Ascending aorta (tissue), 2 donors: ENCODE measurements at regions not wholly inside any gene's neighbourhood (a gene's known extent, or its start where the extent isn't known, plus 50 kb on each side); places are given as distances from the start of the nearest gene placed in this dataset.
"Not testable (repeated sequence)": the region's sequence is repeated elsewhere in the genome, so short reads cannot be mapped to it uniquely, and the experiment has no call there.

Experiments
- DNase-seq, 2 donors: peaks; one replicate each; pipeline ENCODE4 v3.0.0-alpha.2; 2019; ENCODE audit warnings: low spot score in 2 of 2
- H3K27ac ChIP-seq, 2 donors: fragments of 200-600 bp; sonication (generic); one replicate each; pipeline ENCODE4 v1.5.1; 2016 to 2017; ENCODE audit warnings: mild to moderate bottlenecking in 1 of 2
- H3K27me3 ChIP-seq: fragments of 200-600 bp; sonication (generic); one replicate; pipeline ENCODE4 v1.5.1; 2017
- H3K36me3 ChIP-seq, 2 donors: fragments of 200-600 bp; sonication (generic); one replicate each; pipeline ENCODE4 v1.5.1; 2016
- H3K4me1 ChIP-seq, 2 donors: fragments of 200-600 bp; sonication (generic); one replicate each; pipeline ENCODE4 v1.5.1; 2016 to 2017; ENCODE audit warnings: mild to moderate bottlenecking in 1 of 2
- H3K4me3 ChIP-seq, 2 donors: fragments of 200-600 bp; sonication (generic); one replicate each; pipeline ENCODE4 v1.5.1; 2016 to 2017; ENCODE audit warnings: mild to moderate bottlenecking in 1 of 2
- H3K9me3 ChIP-seq, 2 donors: fragments of 200-600 bp; sonication (generic); one replicate each; pipeline ENCODE4 v1.5.1; 2016
- intact Hi-C: fragments of 100-400 bp; cut with DNase I; formaldehyde crosslinking; loops from one replicate; pipeline ENCODE4 v1.15.1; 2023
- TF ChIP-seq, protein P1 (sequence below), 3 experiments: fragments of 200-600 bp in 2 of 3; fragments of 450-650 bp in 1 of 3; sonication (generic) in 2 of 3; IDR thresholded peaks; one replicate each; pipeline ENCODE4 v1.5.1; 2016 to 2019; ENCODE audit warnings: antibody characterized with exemption in 3 of 3, mild to moderate bottlenecking in 1 of 3, moderate library complexity in 1 of 3

DNA sequence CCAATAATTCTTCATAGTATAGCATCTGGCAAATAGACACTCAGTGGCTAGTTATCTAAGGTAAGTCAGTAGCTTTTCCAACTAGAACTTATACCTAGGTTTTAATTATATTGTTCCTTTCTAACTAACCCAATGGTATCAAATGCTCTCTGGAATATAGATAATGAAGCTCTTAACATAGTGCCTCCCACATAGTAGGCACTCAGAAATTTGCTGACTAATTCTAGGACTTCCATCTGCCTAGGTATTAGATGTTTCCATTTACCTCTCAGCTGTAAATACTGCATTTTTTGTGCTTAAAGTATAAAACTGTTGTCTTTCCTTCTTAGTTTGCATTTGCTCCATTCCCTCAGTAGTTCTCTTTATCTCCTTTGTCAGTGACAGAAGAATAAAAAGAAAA lies 214.3 kb upstream of the SPRY1 start:
- Histone ChIP-seq H3K4me3 (no peak overlapping the region), H3K9me3 (no peaks in the 10 kb centered on the region), H3K27ac (no peak overlapping the region), H3K27me3 (no peaks in the 10 kb centered on the region), H3K36me3 (no peaks in the 10 kb centered on the region), H3K4me1 (no peaks in the 10 kb centered on the region)
- intact Hi-C loops, result no loop called here
- TF ChIP-seq, protein P1, sequence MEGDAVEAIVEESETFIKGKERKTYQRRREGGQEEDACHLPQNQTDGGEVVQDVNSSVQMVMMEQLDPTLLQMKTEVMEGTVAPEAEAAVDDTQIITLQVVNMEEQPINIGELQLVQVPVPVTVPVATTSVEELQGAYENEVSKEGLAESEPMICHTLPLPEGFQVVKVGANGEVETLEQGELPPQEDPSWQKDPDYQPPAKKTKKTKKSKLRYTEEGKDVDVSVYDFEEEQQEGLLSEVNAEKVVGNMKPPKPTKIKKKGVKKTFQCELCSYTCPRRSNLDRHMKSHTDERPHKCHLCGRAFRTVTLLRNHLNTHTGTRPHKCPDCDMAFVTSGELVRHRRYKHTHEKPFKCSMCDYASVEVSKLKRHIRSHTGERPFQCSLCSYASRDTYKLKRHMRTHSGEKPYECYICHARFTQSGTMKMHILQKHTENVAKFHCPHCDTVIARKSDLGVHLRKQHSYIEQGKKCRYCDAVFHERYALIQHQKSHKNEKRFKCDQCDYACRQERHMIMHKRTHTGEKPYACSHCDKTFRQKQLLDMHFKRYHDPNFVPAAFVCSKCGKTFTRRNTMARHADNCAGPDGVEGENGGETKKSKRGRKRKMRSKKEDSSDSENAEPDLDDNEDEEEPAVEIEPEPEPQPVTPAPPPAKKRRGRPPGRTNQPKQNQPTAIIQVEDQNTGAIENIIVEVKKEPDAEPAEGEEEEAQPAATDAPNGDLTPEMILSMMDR (IDR thresholded peaks at IDR 0.05), result no peak
- DNase-seq, result no peak

DNA sequence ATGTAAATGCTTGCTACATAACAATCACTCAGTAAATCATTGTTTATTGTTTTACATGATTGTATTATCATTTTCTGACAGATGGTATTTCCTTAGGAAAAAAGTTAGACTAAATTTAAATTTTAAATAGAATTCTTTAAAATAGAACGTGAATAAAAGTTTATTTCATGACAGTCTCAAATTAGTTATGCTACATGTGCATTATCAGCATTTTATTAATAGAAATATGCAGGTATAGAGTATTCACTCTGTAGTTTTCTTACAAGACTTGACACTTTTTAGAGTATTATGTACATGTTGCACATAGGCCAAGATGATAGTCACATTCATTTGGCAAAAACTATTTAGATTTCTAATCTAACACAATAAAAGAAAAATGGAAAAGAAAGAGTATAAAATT lies 213.3 kb upstream of the SPRY1 start:
- no peaks in the 10 kb centered on the region for H3K36me3 ChIP-seq
- no peaks in the 10 kb centered on the region for H3K27me3 ChIP-seq
- H3K4me3 ChIP-seq, result no peak overlapping the region
- TF ChIP-seq, protein P1 (IDR thresholded peaks at IDR 0.05), result no peak
- no peak for DNase-seq
- no peak overlapping the region for H3K27ac ChIP-seq
- intact Hi-C loops, result no loop called here
- H3K9me3 ChIP-seq, result no peaks in the 10 kb centered on the region
- no peaks in the 10 kb centered on the region for H3K4me1 ChIP-seq

DNA sequence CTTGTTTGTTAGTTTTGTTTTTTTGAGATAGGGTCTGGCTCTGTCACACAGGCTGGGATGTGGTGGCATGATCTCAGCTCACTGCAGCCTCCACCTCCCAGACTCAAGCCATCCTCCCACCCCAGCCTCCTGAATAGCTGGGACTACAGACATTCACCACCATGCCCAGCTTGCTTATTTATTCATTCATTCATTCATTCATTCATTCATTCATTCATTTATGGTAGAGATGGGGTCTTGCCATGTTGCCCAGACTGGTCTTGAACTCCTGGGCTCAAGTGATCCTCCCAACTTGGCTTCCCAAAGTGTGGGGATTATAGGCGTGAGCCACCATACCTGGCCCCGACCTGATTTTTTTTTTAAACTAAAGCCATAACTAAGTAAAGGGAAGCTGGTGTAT lies 212.8 kb upstream of the SPRY1 start:
- intact Hi-C loops, H3K4me3 ChIP-seq, DNase-seq, H3K4me1 ChIP-seq, H3K27me3 ChIP-seq, H3K27ac ChIP-seq, H3K36me3 ChIP-seq, H3K9me3 ChIP-seq: not testable (repeated sequence)

DNA sequence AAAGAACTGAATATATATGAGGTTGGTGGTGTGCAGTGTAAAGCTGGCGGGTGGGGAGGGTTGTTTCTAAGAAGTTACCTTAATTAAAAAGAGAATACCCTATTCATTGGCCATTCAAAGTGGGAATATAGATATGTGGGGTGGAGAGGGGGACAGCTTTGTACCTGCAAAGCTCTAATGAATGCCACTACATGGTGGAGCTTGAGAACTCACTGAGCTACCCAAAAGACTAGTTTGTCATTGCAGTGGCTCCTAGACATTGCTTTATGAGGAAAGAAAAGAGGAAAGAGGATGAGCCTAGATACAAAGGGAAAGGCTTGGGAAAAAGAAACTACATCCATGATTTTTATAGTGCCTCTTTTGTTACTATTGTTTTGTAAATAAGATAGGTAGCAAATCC lies 209.9 kb upstream of the SPRY1 start:
- Histone ChIP-seq H3K27ac (no peak overlapping the region), H3K4me3 (no peak overlapping the region), H3K36me3 (no peaks in the 10 kb centered on the region), H3K9me3 (no peaks in the 10 kb centered on the region), H3K4me1 (no peaks in the 10 kb centered on the region), H3K27me3 (no peaks in the 10 kb centered on the region)
- DNase-seq, result no peak
- TF ChIP-seq, protein P1 (IDR thresholded peaks at IDR 0.05), result no peak
- intact Hi-C loops, result no loop called here

DNA sequence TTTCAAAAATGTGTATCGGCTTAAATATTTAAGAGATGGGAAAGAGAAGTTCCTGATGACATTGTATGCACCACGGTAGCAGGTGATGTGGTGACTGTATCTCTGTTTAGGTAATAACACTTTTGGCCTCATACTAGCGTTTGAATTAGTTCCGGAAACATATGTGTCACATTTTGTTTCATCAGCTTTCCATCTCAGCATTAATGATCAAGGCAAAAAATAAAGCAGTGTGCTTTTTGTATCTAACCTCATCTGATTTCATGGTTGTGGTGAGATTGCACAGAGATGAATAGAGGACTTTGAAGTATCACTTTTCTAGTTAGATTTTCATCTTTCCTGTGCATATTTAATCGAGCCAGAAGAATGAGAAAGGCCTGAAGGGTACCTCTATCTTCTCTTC lies 206.4 kb upstream of the SPRY1 start:
- Histone ChIP-seq H3K36me3 (no peaks in the 10 kb centered on the region), H3K4me3 (no peak overlapping the region), H3K27ac (no peak overlapping the region), H3K9me3 (no peaks in the 10 kb centered on the region), H3K27me3 (no peaks in the 10 kb centered on the region), H3K4me1 (no peaks in the 10 kb centered on the region)
- DNase-seq, result no peak
- intact Hi-C loops, result no loop called here
- TF ChIP-seq, protein P1 (IDR thresholded peaks at IDR 0.05), result no peak

DNA sequence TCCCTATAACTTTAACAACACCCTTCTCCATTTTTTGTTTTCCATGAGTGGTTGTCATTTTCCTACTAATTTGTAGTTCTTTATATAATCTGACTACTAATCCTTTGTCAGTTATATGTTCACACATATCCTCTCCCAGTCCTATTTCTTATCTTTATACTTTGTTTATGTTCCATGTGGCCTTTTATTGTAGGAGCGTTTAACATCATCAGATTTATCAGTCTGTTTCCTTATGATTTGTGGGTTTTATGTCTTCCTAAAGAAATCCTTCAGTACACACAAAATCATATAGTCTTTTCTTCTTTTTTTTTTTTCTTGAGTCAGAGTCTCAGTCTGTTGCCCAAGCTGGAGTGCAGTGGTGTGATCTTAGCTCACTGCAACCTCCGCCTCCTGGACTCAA lies 204.9 kb upstream of the SPRY1 start:
- H3K27ac ChIP-seq, result no peak overlapping the region
- no peaks in the 10 kb centered on the region for H3K36me3 ChIP-seq
- intact Hi-C loops, result no loop called here
- no peak for DNase-seq
- H3K9me3 ChIP-seq, result no peaks in the 10 kb centered on the region
- TF ChIP-seq, protein P1 (IDR thresholded peaks at IDR 0.05), result no peak
- peaks cover 0 to 2% of the 10 kb centered on the region in 2 donors for H3K4me1 ChIP-seq
- H3K4me3 ChIP-seq, result no peak overlapping the region
- H3K27me3 ChIP-seq, result no peaks in the 10 kb centered on the region
